ENCODE measurements at regions not wholly inside any gene's neighbourhood (a gene's known extent, or its start where the extent isn't known, plus 50 kb on each side); places are given as distances from the start of the nearest gene placed in this dataset.

DNA sequence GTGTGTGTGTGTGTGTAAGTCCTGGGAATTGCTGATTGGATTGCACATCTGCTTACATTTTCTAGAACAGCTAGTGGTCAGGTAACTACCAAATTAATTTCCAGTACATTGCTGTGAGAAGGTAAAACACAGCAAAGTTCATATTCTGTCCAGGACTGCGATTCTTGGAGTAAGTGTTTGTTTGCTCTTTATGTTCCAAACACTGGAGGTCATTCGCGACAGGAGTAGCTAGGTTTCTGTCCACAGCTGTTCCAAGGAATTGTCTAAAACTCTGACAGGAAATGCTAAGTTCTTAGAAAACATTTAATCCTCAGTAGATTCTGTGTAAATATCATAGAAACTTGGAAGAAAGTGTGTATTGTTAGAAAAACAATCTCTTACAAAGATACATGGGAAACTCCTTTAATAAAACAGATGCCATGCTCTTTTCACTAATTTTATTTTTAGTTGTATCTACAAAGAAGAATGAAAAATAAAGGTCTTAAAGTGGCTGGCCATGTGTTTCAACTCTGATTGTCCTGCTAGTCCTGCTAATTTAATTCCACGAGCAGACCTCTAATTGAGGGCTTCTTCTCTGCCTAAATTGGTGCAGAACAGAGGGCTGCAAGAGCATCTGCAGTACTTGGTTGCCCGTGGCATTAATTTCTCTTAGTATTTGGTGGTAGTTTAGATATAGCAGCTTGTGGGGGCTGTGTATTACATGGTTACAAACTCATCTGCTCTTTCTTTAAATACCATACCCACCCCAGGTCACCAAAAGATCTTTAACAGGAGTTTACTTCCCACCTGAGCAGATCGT is 464.5 kb downstream of the RASEF start:
- DNase-seq = no peak

DNA sequence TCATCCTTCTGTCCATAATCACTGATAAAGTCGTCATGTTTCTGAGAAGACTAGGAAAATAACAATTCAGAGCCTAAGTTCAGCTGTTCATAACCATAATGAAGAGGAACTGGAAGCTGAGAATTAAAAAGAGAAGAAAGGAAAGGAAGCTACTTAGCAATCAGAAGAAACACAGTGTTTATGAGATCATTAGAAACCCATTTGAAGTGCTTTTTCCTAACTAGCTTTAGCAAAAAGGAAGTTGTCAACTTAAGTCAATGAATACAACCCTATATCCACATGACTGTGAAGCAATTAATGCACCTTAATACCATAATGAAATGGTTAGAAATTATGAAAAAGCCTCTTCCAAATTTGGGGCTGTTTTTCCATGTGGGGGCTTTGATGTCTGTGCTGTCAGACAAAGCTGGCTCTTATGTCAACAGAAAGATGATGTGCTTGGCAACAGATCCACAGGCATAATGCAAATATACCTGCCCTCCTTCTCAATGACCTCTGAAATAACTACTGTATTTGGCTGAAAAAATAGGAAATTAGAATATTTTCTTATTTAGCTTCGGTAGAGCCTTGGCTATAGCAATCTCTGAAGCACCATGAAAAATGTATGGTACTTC is 463.5 kb downstream of the RASEF start:
- DNase-seq = no peak

DNA sequence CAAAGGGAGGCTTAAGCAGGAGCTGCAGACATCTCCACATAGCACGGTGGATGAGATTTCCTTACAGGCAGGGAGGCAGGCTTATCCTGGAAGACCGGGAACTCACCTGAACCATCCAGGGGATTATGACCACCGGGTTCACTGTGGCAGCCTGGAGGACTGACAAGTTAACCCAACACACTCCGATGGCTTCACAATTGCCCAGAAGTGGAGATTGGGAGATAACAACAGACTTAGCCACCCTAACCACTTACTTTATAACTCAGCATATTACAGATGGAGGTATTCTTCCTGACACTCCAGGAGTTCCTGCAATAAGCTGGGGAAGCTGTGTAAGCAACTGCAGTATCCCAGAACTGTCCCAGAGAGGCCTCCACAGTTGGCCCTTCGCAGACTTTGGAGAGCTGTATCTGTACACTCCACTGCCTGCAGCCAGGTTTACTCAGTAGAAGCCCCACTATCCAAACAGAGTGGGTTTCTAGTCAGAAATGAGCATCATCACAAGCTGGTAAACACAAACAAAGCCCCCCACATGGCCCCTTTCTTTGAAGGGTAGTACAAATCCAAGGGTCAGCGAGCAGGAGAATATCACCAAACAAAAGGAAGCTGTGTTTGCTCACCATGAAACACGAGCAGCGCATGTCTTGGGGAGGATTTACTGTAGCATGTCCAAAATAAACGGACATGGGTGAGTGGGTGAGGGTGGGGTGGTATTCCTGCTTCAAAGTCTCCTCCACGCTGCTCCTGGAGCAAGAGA is 462.2 kb downstream of the RASEF start:
- DNase-seq = no peak

DNA sequence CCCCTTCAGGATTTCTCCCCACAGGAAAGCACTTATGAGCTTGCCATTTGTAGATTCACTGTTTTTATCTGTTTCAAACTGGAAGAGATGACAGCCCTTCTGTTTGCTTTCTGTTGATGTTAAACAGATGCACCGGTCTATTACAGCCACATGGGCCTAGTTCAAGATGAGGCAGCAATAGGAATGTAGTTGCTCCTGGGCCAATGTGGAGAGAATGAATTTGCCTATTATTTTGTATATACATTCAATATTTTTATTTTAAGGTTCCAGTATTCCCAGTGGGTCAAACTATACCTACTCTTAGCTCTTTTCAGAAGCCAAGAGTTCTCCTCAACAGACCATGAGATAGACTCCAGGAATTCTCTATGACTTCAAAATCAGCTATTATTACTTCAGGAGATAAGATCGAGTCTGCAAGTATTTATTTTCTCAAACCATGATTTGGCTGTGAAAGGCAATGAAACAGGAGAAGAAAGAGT is 461.6 kb downstream of the RASEF start:
- DNase-seq = no peak

DNA sequence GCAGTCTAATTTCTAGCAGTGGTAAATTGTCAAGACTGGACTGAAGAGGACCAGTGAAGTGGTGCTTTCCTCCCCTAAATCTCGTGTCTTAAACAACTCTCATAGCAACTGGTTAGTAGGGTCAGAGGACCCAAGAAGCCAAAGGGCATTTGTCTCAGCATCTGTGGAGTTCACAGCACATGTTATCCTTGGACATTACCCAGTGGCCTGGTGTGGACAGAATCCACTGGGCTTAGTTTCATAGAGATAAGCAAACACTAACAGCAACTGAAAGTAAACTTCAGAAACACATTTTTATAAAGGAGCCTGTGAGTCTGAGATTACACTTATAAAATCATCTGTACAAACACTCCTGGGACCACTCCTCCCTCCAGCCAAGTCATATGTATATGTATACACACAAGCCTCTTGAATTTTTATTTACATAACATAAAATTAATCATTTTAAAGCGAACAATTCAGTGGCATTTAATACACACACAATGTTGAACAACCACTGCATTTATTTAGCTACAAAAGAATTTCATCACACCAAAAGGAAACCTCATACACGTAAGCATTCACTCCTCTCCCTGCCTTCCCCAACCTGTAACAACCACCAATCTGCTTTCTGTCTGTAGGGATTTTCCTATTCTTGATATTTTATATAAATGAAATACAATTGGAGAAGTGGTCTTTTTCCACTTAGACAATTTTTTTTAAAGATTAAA is 457.8 kb downstream of the RASEF start:
- no peak for DNase-seq

DNA sequence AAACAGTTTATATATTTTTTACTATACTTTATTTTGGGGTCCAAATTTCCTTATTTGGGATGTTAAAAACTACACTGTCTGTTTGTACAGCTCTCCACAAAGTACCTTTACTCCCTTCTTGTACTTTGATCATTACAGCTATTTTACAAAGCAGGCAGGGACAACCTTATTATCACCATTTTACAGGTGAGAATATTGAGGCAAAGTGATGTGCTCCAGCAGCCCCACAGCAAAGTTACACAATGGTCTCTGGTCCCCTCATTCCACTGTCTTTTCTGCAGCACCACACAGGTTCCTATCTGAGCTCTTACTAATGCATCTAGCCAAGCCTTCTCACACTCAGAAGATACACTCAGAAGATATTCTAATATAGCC is 457.3 kb downstream of the RASEF start:
- DNase-seq = no peak

DNA sequence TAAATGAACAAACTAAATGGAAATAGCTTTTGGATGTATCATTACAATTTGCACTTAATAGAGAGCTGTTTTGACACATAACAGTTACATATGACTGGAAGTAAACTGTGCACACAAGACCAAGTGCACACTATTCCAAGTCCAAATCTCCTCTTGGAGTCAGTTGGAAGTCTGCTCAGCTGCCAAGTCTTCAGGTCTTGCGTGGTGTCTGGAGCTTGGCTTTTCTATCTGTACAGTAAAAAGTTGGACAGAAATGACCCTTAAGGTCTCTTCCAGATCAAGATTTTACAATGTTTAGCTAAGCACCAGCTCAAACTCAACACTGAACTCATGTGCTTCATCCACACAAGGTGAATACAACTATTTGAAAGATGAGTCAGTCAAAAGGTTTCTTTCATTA is 456.9 kb downstream of the RASEF start:
- no peak for DNase-seq

DNA sequence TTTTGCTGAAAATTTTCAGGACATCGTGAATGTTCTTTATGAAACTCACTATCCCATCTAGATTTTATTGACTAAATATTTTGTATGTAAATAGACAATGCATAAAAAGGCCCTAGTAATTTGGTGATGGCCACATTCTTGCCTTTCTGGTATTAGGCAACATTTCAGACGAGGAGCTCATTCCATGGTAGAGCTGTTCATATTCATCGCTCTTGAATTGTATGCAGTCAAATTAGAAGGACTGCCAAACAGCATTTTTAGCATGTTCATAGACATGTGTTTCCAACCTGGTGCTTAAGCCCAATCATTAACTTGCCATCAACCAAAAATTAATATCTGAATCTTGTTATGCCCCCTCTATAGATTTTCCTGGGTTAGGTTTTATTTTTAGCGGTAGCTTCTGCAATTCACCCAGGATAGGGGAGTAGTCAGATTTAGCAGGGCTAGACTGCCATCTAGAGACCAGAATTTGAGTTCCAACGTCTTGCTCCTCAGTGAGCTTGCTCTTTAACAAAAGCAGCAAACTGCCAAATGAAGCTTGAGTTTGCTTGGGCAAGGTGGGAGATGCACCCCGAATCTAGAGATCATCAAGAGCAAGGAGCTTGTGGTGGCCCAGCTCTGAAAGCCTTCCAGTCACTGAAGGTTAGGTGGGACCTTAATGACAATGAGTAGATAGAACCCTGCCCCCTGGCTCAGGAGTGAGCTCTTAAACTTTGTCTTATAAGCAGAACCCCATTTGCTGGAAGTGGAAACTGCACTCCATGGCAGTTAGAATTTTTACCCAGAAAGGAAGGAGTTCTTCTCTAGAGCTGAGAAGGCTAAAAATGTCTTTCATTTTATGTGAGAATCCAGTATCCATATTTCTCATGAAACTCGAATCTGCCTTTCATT is 456.2 kb downstream of the RASEF start:
- peak; percentile 6 for DNase-seq

DNA sequence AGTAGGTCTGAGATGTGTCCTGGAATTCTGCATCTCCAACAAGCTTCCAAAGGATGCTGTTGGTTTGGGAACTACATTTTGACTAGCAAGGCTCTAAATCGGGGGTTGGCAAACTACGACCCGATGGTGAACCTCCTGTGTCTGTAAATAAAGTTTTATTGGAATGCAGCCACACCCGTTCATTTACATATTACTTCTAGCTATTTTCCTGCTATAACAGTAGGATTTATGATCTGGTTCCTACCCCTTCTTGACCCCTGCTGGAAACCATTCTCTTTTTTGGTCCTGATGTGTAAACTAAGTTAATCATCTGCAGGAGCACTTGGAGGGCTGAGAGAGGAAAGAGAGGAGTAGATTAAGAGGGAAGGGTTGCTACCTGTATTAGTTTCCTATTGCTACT is 454.5 kb downstream of the RASEF start:
- DNase-seq = no peak

DNA sequence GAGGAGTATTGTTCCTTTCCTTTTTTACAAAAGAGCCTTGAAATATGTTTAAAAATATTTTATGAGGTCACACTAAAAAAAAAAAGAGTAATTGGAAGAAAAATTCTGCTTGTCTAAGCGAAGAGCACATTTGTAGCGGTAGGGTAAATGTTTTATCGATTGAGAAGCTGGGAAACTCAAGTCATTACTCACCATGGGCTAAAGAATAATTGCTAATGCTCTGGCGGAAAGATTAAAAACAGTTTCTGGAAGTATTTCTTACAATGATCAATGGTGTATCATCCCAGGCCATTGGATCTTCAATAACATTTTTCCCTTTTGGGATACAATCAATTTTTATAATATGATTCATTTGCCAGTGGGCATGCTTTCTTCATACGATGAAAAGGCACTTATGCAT is 450.0 kb downstream of the RASEF start:
- DNase-seq = no peak

DNA sequence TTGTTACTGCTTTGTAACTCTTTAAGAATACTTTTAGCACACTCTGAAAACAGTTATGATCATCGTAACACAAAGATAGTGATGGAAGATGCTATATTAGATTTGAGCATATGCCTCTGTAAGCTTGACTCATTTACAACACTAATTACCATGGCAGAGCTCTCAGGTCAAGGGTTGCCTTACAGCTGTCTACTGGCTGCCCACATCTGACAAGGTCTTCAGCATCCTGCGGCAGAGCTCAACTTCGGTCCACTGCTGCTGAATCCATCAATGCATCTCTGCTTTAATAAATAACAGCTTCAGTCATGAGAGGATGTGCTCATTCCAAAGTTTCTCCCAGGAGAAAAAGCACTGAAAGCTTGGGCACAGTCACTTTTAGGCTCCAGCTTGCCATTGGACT is 449.4 kb downstream of the RASEF start:
- DNase-seq = no peak

DNA sequence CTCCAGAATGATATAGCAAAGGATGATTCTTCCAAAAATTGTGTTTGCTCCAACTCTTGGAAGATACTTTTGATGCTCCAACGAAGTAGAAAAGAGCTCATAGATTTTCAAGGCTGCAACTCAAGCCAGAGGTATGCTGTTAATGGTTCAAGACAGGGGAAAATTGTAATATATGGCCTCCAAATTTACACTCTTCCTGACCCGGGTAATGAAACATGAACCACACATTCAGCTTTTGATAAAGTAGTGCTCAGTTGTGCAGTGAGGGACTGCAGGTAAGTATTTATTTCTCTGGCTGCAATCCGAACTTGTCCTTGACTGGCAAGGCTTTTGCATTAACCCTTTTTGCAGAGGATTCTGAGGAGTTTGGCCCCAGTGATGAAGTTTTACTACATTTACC is 446.4 kb downstream of the RASEF start:
- no peak for DNase-seq

DNA sequence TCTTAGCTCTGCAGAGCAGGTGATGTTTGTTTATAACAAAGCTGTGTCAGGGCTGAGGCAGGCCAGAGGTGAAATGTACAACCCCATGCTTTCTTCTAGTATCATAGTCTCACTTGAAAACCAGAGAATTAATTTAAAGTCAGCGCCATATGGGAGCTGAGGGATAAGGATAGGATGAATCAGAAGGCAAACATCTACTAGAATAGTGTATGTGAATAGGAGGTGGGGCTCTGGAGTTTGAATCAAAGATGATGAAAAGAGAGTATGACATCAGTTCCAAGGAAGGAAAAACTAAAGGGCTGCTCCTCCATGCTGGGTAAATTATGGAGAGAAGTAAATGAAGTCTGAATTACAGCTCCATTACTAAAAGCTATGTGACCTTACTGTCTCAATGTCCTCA is 441.5 kb downstream of the RASEF start:
- DNase-seq = no peak

DNA sequence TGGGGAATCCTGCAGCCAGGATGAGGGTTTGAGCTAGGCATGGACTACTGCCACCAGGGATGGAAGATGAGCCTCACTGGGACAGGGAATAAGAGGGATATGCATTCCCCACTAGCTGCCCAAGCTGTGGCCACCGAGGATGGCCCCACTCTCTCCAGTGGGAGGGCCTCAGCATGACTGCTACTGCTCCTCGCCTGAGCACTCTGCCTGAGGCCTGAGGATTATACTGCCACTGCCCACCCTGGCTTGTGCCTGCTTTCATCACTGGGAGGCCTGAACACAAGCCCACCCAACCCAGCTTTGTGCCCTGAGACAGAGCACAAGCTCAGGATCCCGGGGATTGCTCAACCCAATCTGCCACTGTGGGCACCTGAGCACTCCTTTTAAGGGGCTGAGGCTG is 425.6 kb downstream of the RASEF start:
- no peak for DNase-seq

DNA sequence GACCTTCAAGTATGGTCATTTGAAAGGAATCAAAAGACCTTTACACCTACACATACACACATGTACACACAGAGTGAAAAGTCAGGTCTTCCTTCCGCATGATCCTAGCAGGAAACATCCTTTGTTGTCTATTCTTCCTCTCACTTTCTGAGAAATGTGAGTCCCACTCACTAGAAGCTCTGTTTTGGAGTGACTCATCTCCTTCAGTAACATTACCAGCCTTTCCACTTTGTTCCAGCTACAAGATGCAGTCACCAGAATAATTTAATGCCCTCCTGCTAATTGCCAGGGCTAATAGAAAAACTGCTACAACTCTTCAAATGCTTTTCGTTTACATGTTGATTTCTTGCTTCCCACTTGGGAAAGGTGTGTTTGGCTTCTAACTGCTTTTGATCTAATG is 417.3 kb downstream of the RASEF start:
- DNase-seq = no peak

DNA sequence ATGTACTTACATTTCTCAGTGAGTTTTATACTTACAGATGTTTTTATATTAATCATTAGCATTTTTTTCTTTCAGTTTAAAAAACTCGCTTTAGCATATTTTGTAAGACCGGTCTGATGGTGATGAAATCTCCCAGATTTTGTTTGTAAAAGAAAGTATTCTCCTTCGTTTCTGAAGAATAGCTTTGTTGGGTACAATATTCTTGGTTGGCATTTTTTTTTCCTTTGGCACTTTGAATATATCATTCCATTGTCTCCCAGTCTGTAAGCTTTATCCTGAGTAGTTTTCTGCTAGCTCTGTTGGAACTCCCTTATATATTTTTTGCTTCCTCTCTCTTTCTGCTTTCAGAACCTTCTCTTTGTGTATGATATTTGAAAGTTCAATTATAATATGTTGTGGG is 412.6 kb downstream of the RASEF start:
- no peak for DNase-seq

DNA sequence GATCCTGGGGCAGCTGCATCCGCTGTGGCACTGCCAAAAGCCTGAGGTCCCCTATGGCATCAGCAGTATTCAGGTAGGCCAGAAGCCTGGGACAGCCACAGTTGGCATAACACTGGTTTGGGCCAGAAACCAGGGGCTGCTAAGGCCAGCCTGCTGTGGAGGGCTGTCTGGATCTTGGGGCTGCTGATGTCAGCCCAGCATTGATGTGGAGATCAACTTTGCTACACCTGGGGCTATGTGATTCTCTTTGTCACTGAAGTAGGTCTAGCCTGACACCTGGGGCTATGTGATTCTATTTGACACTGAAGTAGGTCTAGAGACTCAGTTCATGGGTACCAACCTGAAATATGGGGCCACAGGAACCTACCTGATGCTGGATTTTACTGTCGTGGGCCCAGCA is 411.5 kb downstream of the RASEF start:
- DNase-seq = no peak

DNA sequence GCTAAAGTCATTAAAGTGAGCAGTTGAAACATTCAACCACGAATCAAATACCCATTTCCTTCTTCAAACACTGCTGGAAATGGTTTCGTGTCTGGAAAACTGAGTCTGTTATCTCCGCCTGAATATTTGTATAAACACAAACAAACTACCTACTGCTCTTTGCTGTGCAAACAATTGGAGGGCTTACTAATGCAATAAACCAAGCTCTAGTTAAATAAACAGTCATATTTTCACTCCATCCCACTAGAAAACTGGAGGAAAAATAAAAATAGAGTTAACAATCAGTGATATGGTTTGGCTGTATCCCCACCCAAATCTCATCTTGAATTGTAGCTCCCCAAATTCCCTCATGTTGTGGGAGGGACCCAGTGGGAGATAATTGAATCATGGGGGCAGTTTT is 397.6 kb downstream of the RASEF start:
- no peak for DNase-seq

DNA sequence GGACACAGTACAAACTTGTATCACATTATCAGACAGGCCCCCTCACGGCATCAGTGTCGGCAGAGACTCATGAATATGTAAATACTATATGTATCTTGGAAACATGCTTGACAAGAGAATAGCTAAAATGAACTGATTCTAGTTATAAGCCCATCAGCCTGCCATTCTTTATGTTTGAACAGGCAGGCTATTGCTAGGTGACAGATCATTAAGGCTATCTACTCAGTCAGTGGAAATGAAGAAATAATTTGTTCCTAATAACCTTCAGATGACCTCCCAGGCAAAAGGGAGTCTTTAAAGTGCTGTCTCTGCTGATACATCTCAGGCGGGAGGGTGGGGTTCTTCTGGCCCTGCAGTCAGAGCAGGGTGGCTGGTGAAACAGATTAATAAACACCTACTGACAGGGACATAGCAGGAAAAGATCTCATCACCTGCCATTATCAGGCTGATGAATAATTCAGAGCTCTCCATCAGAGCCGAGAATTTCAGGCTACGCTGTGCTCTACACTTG is 394.2 kb downstream of the RASEF start:
- no peak for DNase-seq

DNA sequence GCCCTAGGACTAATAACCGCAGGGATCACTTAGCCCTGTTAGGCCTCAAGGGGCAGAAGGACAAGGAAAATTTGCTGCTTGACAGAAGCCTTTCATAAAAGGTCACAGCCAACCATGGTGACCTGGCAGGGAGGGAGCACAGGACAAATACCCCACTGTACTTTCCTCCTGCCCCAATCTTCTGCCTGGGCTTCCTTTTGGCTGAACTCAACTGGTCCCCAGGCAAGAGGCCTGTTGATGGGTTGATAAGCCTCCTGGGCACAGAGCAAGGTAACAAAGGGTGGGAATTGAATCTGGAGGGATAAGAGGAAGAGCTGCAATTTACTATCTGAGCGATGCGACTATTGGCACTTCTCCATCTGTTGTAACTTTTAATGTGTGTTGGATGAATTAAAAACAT is 392.9 kb downstream of the RASEF start:
- no peak for DNase-seq

DNA sequence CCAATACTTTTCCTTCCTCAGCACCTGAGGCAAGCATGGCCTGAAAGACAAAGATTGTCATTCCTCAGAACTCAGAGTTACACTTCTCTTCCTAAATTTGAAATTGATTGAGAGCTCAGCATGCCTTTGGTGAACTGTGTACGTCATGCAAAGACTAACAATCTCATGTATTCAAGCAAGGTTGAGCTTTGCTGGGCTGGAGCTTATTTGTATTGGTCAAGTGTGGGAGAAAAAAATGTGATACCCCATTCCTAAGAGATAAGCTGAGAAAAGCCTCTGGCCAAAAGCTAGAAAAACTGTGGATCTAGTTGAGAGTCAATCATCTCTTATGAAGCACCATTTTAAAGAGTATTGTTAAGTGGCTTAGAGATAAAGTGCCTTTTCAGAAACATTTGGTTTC is 392.2 kb downstream of the RASEF start:
- no peak for DNase-seq

DNA sequence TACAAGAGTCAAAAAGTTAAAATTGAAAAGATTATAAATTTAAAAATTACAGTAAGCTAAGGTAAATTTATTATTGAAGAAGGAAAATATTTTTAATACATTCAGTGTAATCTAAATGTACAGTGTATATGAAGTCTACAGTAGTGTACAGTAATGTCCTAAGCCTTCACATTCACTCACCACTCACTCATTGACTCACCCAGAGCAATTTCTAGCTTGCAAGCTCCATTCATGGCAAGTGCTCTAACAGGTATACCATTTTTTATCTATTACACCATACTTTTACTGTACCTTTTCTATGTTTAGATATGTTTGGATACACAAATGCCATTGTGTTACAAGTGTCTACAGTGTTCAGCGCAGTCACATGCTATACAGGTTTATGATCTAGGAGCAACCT is 389.7 kb downstream of the RASEF start:
- DNase-seq = no peak
